Anterior cingulate cortex (tissue), 58 donors: ENCODE measurements at regions not wholly inside any gene's neighbourhood (a gene's known extent, or its start where the extent isn't known, plus 50 kb on each side); places are given as distances from the start of the nearest gene placed in this dataset.

Experiments used
- DNase-seq, 58 donors: peaks; one replicate each; lab custom pipeline; 2025; lab: John Stamatoyannopoulos, UW

GRCh38 chr6:137357263-137357947, 136.8 kb downstream of the OLIG3 start:
- peak in 7 of 58 donors; percentile 6 to 53 (median 22) for DNase-seq

GRCh38 chr6:137353842-137354397, 134.7 kb upstream of the IFNGR1 start:
- DNase-seq = no peak

- no peak for DNase-seq
Observed at GRCh38 chr6:137353346-137353745, 134.2 kb upstream of the IFNGR1 start.

- no peak for DNase-seq
Observed at GRCh38 chr6:137352859-137353258, 133.7 kb upstream of the IFNGR1 start.

GRCh38 chr6:137351890-137352289, 132.7 kb upstream of the IFNGR1 start:
- DNase-seq = no peak

- no peak for DNase-seq
Observed at GRCh38 chr6:137350857-137351256, 131.7 kb upstream of the IFNGR1 start.

GRCh38 chr6:137349856-137350830, 131.0 kb upstream of the IFNGR1 start:
- DNase-seq = peak in 21 of 58 donors; percentile 14 to 85 (median 40)

GRCh38 chr6:137348777-137349176, 129.6 kb upstream of the IFNGR1 start:
- DNase-seq = no peak

- DNase-seq = no peak
Observed at GRCh38 chr6:137343241-137343640, 124.1 kb upstream of the IFNGR1 start.

- DNase-seq = peak in 22 of 58 donors; percentile 7 to 58 (median 25)
Observed at GRCh38 chr6:137342607-137343190, 123.5 kb upstream of the IFNGR1 start.

- peak in 48 of 58 donors; percentile 15 to 86 (median 62) for DNase-seq
Observed at GRCh38 chr6:137341681-137342195, 122.6 kb upstream of the IFNGR1 start.

- DNase-seq = no peak
Observed at GRCh38 chr6:137339929-137340559, 120.9 kb upstream of the IFNGR1 start.

- no peak for DNase-seq
Observed at GRCh38 chr6:137334884-137335283, 115.7 kb upstream of the IFNGR1 start.

GRCh38 chr6:137334094-137334493, 114.9 kb upstream of the IFNGR1 start:
- DNase-seq = no peak

GRCh38 chr6:137332637-137333280, 113.6 kb upstream of the IFNGR1 start:
- DNase-seq = no peak

- DNase-seq = no peak
Observed at GRCh38 chr6:137323860-137324259, 104.7 kb upstream of the IFNGR1 start.

GRCh38 chr6:137320271-137320670, 101.1 kb upstream of the IFNGR1 start:
- DNase-seq = no peak

GRCh38 chr6:137316626-137317025, 97.4 kb upstream of the IFNGR1 start:
- no peak for DNase-seq

- DNase-seq = no peak
Observed at GRCh38 chr6:137315081-137315480, 95.9 kb upstream of the IFNGR1 start.
